ENCODE measurements at regions not wholly inside any gene's neighbourhood (a gene's known extent, or its start where the extent isn't known, plus 50 kb on each side); places are given as distances from the start of the nearest gene placed in this dataset.

GRCh38 chr10:77696584-77696983, 59.0 kb upstream of the KCNMA1 start:
- CTCF ChIA-PET = interaction anchor here (0.7 to 2.9 kb wide), 5 partner anchors 8 to 523 kb away, joined by 3 to 18 read pairs (median 4); no protein-coding TSS in a partner anchor
- TF ChIP-seq CTCF (IDR thresholded peaks at IDR 0.05; ENCODE audit: unreplicated experiment) = no peak
- DNase-seq (ENCODE audit: unreplicated experiment) = no peak
- POLR2A ChIA-PET = interaction anchor here (1.0 kb wide), 1 partner anchor 32 kb away, joined by 3 read pairs; no protein-coding TSS in a partner anchor
- Mint-ChIP-seq H3K4me3 (ENCODE audit: unreplicated experiment) (no peak overlapping the region), H3K27me3 (ENCODE audit: insufficient read depth, unreplicated experiment) (no peaks in the 10 kb centered on the region), H3K36me3 (ENCODE audit: insufficient read depth, unreplicated experiment) (peaks cover 4% of the 10 kb centered on the region), H3K9me3 (ENCODE audit: unreplicated experiment) (no peaks in the 10 kb centered on the region), H3K27ac (ENCODE audit: low read depth, unreplicated experiment) (no peak overlapping the region), H3K4me1 (ENCODE audit: insufficient read depth, unreplicated experiment) (peaks cover 23% of the 10 kb centered on the region)
- BruUV-seq (replicated peaks) = no TSS peak
- intact Hi-C loops (cut with micrococcal nuclease) = no loop called here

GRCh38 chr10:77695186-77695585, 57.6 kb upstream of the KCNMA1 start:
- Mint-ChIP-seq H3K9me3 (ENCODE audit: unreplicated experiment) (no peaks in the 10 kb centered on the region), H3K27me3 (ENCODE audit: insufficient read depth, unreplicated experiment) (no peaks in the 10 kb centered on the region), H3K4me1 (ENCODE audit: insufficient read depth, unreplicated experiment) (peaks cover 21% of the 10 kb centered on the region), H3K27ac (ENCODE audit: low read depth, unreplicated experiment) (no peak overlapping the region), H3K36me3 (ENCODE audit: insufficient read depth, unreplicated experiment) (peaks cover 8% of the 10 kb centered on the region), H3K4me3 (ENCODE audit: unreplicated experiment) (no peak overlapping the region)
- POLR2A ChIA-PET = no interaction called here
- CTCF ChIA-PET = interaction anchor here (0.6 to 3.8 kb wide), 3 partner anchors 10 to 47 kb away, joined by 3 to 28 read pairs (median 4); no protein-coding TSS in a partner anchor
- no peak for DNase-seq (ENCODE audit: unreplicated experiment)
- BruUV-seq (replicated peaks) = no TSS peak
- TF ChIP-seq CTCF (IDR thresholded peaks at IDR 0.05; ENCODE audit: unreplicated experiment) = no peak
- intact Hi-C loops (cut with micrococcal nuclease) = no loop called here

GRCh38 chr10:77692782-77693181, 55.2 kb upstream of the KCNMA1 start:
- peaks cover 8% of the 10 kb centered on the region for H3K36me3 Mint-ChIP-seq (ENCODE audit: insufficient read depth, unreplicated experiment)
- no TSS peak for BruUV-seq (replicated peaks)
- peak; percentile 48 for DNase-seq (ENCODE audit: unreplicated experiment)
- CTCF ChIA-PET = interaction anchor here (0.5 to 3.8 kb wide), 10 partner anchors 18 to 1135 kb away, joined by 3 to 28 read pairs (median 4); no protein-coding TSS in a partner anchor
- H3K4me3 Mint-ChIP-seq (ENCODE audit: unreplicated experiment) = no peak overlapping the region
- no peaks in the 10 kb centered on the region for H3K27me3 Mint-ChIP-seq (ENCODE audit: insufficient read depth, unreplicated experiment)
- peaks cover 5% of the 10 kb centered on the region for H3K4me1 Mint-ChIP-seq (ENCODE audit: insufficient read depth, unreplicated experiment)
- intact Hi-C loops (cut with micrococcal nuclease) = loop anchor here (2.0 kb wide), 1 partner anchor 44 kb away; no protein-coding TSS in a partner anchor
- TF ChIP-seq CTCF (IDR thresholded peaks at IDR 0.05; ENCODE audit: unreplicated experiment) = no peak
- no peaks in the 10 kb centered on the region for H3K9me3 Mint-ChIP-seq (ENCODE audit: unreplicated experiment)
- no peak overlapping the region for H3K27ac Mint-ChIP-seq (ENCODE audit: low read depth, unreplicated experiment)
- POLR2A ChIA-PET = no interaction called here

GRCh38 chr10:77689339-77689738, 51.7 kb upstream of the KCNMA1 start:
- Mint-ChIP-seq H3K27me3 (ENCODE audit: insufficient read depth, unreplicated experiment) (no peaks in the 10 kb centered on the region), H3K9me3 (ENCODE audit: unreplicated experiment) (no peaks in the 10 kb centered on the region), H3K36me3 (ENCODE audit: insufficient read depth, unreplicated experiment) (peaks cover 10% of the 10 kb centered on the region), H3K4me3 (ENCODE audit: unreplicated experiment) (no peak overlapping the region), H3K4me1 (ENCODE audit: insufficient read depth, unreplicated experiment) (peaks cover 5% of the 10 kb centered on the region), H3K27ac (ENCODE audit: low read depth, unreplicated experiment) (no peak overlapping the region)
- ChIA-PET POLR2A (no interaction called here), CTCF (interaction anchor here (0.6 to 3.3 kb wide), 2 partner anchors 23 to 74 kb away, joined by 3 to 14 read pairs; no protein-coding TSS in a partner anchor)
- intact Hi-C loops (cut with micrococcal nuclease) = no loop called here
- TF ChIP-seq CTCF (IDR thresholded peaks at IDR 0.05; ENCODE audit: unreplicated experiment) = no peak
- DNase-seq (ENCODE audit: unreplicated experiment) = no peak
- BruUV-seq (replicated peaks) = no TSS peak

Data from MCF 10A (cell line).